Ishikawa (cell line): ENCODE measurements at regions not wholly inside any gene's neighbourhood (a gene's known extent, or its start where the extent isn't known, plus 50 kb on each side); places are given as distances from the start of the nearest gene placed in this dataset.

Experiments used
- CEBPB ChIP-seq: IDR thresholded peaks from 2 replicates; pipeline ENCODE4 v1.6.1; 2012
- CREB1 ChIP-seq: IDR thresholded peaks from 2 replicates; pipeline ENCODE4 v1.6.1; 2012; ENCODE audit warnings: low read depth
- EGR1 ChIP-seq: IDR thresholded peaks from 2 replicates; pipeline ENCODE4 v1.6.1; 2012
- EP300 ChIP-seq: IDR thresholded peaks from 2 replicates; pipeline ENCODE4 v1.6.1; 2012; ENCODE audit warnings: borderline replicate concordance
- FOXM1 ChIP-seq: IDR thresholded peaks from 2 replicates; pipeline ENCODE4 v1.6.1; 2012; ENCODE audit warnings: low read depth, borderline replicate concordance
- MAX ChIP-seq: IDR thresholded peaks from 2 replicates; pipeline ENCODE4 v1.6.1; 2012
- NFIC ChIP-seq: IDR thresholded peaks from 2 replicates; pipeline ENCODE4 v1.6.1; 2012
- RAD21 ChIP-seq: IDR thresholded peaks from 2 replicates; pipeline ENCODE4 v1.6.1; 2012; ENCODE audit warnings: low read depth
- TAF1 ChIP-seq: IDR thresholded peaks from 2 replicates; pipeline ENCODE4 v1.6.1; 2012; ENCODE audit warnings: low read depth, mild to moderate bottlenecking
- TCF12 ChIP-seq: IDR thresholded peaks from 2 replicates; pipeline ENCODE4 v1.6.1; 2012; ENCODE audit warnings: low read depth
- TEAD4 ChIP-seq: IDR thresholded peaks from 2 replicates; pipeline ENCODE4 v1.6.1; 2012
- USF1 ChIP-seq: IDR thresholded peaks from 2 replicates; pipeline ENCODE4 v1.6.1; 2012
- YY1 ChIP-seq: IDR thresholded peaks from 2 replicates; pipeline ENCODE4 v1.6.1; 2012; ENCODE audit warnings: low read depth
- ZBTB7A ChIP-seq: IDR thresholded peaks from 2 replicates; pipeline ENCODE4 v1.6.1; 2012; ENCODE audit warnings: low read depth
- TF ChIP-seq, protein P1 (sequence below): IDR thresholded peaks from 2 replicates; pipeline ENCODE4 v1.6.1; 2012; ENCODE audit warnings: low read depth, mild to moderate bottlenecking

GRCh38 chr13:111859354-111860230 is 207.4 kb upstream of the SOX1 start:
- TF ChIP-seq EGR1: no peak
- TF ChIP-seq EP300: no peak
- TF ChIP-seq, protein P1, sequence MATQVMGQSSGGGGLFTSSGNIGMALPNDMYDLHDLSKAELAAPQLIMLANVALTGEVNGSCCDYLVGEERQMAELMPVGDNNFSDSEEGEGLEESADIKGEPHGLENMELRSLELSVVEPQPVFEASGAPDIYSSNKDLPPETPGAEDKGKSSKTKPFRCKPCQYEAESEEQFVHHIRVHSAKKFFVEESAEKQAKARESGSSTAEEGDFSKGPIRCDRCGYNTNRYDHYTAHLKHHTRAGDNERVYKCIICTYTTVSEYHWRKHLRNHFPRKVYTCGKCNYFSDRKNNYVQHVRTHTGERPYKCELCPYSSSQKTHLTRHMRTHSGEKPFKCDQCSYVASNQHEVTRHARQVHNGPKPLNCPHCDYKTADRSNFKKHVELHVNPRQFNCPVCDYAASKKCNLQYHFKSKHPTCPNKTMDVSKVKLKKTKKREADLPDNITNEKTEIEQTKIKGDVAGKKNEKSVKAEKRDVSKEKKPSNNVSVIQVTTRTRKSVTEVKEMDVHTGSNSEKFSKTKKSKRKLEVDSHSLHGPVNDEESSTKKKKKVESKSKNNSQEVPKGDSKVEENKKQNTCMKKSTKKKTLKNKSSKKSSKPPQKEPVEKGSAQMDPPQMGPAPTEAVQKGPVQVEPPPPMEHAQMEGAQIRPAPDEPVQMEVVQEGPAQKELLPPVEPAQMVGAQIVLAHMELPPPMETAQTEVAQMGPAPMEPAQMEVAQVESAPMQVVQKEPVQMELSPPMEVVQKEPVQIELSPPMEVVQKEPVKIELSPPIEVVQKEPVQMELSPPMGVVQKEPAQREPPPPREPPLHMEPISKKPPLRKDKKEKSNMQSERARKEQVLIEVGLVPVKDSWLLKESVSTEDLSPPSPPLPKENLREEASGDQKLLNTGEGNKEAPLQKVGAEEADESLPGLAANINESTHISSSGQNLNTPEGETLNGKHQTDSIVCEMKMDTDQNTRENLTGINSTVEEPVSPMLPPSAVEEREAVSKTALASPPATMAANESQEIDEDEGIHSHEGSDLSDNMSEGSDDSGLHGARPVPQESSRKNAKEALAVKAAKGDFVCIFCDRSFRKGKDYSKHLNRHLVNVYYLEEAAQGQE: no peak
- no peak for TF ChIP-seq ZBTB7A
- no peak for TF ChIP-seq USF1
- TF ChIP-seq CREB1: no peak

DNA sequence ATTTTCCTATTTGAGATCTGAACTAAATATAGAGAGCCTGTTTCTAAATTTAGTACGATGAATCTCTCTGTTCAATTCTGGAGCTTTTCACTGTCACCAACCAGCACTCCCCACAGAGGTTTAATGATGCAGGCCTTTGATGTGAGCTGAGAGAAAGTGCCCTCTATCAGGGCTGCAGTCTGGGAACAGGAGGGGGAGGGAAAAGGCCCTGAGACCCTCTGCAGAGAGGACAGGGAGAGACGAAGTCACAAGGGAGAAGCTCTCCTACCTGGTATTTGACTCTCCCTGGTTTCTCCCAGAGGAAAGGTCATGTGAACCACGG is 206.8 kb upstream of the SOX1 start:
- no peak for TF ChIP-seq FOXM1
- no peak for TF ChIP-seq CREB1
- TF ChIP-seq TAF1: no peak
- TF ChIP-seq YY1: no peak
- no peak for TF ChIP-seq EGR1
- no peak for TF ChIP-seq RAD21
- no peak for TF ChIP-seq EP300
- TF ChIP-seq NFIC: no peak
- no peak for TF ChIP-seq TCF12
- no peak for TF ChIP-seq MAX
- no peak for TF ChIP-seq ZBTB7A

- TF ChIP-seq RAD21: no peak
- TF ChIP-seq CREB1: no peak
- TF ChIP-seq YY1: no peak
- no peak for TF ChIP-seq CEBPB
- no peak for TF ChIP-seq FOXM1
- no peak for TF ChIP-seq EP300
- TF ChIP-seq USF1: no peak
- TF ChIP-seq MAX: no peak
- no peak for TF ChIP-seq EGR1
- no peak for TF ChIP-seq TAF1
- TF ChIP-seq ZBTB7A: no peak
- TF ChIP-seq TEAD4: no peak
Observed at GRCh38 chr13:111861319-111861718, 205.6 kb upstream of the SOX1 start.

DNA sequence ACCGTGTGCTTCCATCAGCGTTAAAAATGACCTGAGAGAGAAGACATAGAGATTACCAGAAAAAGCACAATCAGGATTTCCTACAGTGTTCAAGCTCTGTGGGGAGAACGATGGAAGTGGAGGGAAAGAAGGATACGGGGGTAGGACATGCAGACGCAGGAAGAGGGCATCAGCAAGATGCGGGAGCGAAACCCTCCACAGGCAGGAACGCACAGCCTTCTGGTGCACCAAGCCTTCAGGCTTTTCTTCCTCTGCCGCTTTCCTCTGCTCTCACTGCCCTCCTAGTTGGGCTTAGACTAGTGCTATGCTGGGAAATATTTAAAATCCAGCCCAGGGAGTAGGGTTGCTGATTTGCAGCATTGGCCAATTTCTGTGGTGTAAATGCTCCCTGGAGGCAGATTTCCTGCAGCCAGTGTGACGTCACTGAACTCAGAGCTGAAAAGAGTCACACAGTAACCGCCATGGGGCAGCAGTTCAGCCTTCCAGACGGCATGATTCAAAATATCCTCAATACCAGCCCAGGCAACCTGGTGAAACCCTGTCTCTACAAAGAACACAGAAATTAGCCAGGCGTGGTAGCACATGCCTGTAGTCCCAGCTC is 205.1 kb upstream of the SOX1 start:
- TF ChIP-seq USF1 (no peak), ZBTB7A (no peak), CEBPB (no peak)

- TF ChIP-seq CREB1 (no peak), EGR1 (no peak), EP300 (no peak), CEBPB (no peak), TAF1 (no peak), NFIC (no peak), USF1 (no peak), MAX (no peak), YY1 (no peak), ZBTB7A (no peak), RAD21 (no peak), TCF12 (no peak), FOXM1 (no peak), TEAD4 (no peak)
- TF ChIP-seq, protein P1: no peak
Observed at GRCh38 chr13:111862836-111863815, 203.8 kb upstream of the SOX1 start.
